ENCODE measurements at regions not wholly inside any gene's neighbourhood (a gene's known extent, or its start where the extent isn't known, plus 50 kb on each side); places are given as distances from the start of the nearest gene placed in this dataset.

DNA sequence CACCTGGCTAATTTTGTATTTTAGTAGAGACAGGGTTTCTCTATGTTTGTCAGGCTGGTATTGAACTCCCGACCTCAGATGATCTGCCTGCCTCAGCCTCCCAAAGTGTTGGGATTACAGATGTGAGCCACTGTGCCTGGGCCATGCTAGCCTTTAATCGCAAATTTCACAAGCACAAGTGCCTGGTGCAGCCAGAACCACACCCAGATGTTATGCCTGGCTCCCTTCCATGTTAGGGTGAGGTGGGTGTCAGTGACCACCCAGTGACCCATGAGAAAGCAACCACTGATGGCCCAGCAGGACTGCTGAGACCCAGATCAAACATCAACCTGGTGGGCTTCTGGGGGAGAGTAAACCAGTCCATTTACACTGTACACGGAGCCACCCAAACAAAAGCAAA is 241.9 kb downstream of the CDH11 start:
- TF ChIP-seq, protein P1, sequence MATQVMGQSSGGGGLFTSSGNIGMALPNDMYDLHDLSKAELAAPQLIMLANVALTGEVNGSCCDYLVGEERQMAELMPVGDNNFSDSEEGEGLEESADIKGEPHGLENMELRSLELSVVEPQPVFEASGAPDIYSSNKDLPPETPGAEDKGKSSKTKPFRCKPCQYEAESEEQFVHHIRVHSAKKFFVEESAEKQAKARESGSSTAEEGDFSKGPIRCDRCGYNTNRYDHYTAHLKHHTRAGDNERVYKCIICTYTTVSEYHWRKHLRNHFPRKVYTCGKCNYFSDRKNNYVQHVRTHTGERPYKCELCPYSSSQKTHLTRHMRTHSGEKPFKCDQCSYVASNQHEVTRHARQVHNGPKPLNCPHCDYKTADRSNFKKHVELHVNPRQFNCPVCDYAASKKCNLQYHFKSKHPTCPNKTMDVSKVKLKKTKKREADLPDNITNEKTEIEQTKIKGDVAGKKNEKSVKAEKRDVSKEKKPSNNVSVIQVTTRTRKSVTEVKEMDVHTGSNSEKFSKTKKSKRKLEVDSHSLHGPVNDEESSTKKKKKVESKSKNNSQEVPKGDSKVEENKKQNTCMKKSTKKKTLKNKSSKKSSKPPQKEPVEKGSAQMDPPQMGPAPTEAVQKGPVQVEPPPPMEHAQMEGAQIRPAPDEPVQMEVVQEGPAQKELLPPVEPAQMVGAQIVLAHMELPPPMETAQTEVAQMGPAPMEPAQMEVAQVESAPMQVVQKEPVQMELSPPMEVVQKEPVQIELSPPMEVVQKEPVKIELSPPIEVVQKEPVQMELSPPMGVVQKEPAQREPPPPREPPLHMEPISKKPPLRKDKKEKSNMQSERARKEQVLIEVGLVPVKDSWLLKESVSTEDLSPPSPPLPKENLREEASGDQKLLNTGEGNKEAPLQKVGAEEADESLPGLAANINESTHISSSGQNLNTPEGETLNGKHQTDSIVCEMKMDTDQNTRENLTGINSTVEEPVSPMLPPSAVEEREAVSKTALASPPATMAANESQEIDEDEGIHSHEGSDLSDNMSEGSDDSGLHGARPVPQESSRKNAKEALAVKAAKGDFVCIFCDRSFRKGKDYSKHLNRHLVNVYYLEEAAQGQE (IDR thresholded peaks at IDR 0.05; ENCODE audit: insufficient read depth in 1 of 2, low read depth in 2 of 2, low read length in 2 of 2), result no peak
- TF ChIP-seq POLR2AphosphoS5 (IDR thresholded peaks at IDR 0.05; ENCODE audit: low read depth, low read length), result no peak

Data from PFSK-1 (cell line).